ENCODE measurements at regions not wholly inside any gene's neighbourhood (a gene's known extent, or its start where the extent isn't known, plus 50 kb on each side); places are given as distances from the start of the nearest gene placed in this dataset.

GRCh38 chr3:7964899-7965298 lies 536.7 kb upstream of the LMCD1 start:
- intact Hi-C loops (cut with DNase I; ENCODE audit: low total_unique reads): no loop called here

GRCh38 chr3:7973006-7973405 lies 528.6 kb upstream of the LMCD1 start:
- intact Hi-C loops (cut with DNase I; ENCODE audit: low total_unique reads): no loop called here
- TF ChIP-seq POLR2A (IDR thresholded peaks at IDR 0.05) (no peak), POLR2AphosphoS5 (IDR thresholded peaks at IDR 0.05) (no peak)
- TF ChIP-seq, protein P1, sequence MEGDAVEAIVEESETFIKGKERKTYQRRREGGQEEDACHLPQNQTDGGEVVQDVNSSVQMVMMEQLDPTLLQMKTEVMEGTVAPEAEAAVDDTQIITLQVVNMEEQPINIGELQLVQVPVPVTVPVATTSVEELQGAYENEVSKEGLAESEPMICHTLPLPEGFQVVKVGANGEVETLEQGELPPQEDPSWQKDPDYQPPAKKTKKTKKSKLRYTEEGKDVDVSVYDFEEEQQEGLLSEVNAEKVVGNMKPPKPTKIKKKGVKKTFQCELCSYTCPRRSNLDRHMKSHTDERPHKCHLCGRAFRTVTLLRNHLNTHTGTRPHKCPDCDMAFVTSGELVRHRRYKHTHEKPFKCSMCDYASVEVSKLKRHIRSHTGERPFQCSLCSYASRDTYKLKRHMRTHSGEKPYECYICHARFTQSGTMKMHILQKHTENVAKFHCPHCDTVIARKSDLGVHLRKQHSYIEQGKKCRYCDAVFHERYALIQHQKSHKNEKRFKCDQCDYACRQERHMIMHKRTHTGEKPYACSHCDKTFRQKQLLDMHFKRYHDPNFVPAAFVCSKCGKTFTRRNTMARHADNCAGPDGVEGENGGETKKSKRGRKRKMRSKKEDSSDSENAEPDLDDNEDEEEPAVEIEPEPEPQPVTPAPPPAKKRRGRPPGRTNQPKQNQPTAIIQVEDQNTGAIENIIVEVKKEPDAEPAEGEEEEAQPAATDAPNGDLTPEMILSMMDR (IDR thresholded peaks at IDR 0.05): no peak
- no peaks in the 10 kb centered on the region for H3K36me3 ChIP-seq
- no peak for DNase-seq (ENCODE audit: low spot score in 2 of 2)
- H3K4me3 ChIP-seq: no peak overlapping the region
- H3K27me3 ChIP-seq: no peaks in the 10 kb centered on the region
- H3K9me3 ChIP-seq: no peaks in the 10 kb centered on the region
- H3K27ac ChIP-seq: no peak overlapping the region
- H3K4me1 ChIP-seq: no peaks in the 10 kb centered on the region

More at GRCh38 chr3:7964899-7965298, 536.7 kb upstream of the LMCD1 start:
- Histone ChIP-seq H3K36me3 (no peaks in the 10 kb centered on the region), H3K9me3 (no peaks in the 10 kb centered on the region), H3K4me3 (no peak overlapping the region), H3K4me1 (no peaks in the 10 kb centered on the region), H3K27me3 (no peaks in the 10 kb centered on the region), H3K27ac (no peak overlapping the region)
- DNase-seq (ENCODE audit: low spot score in 2 of 2): no peak
- TF ChIP-seq POLR2A (IDR thresholded peaks at IDR 0.05): no peak
- TF ChIP-seq POLR2AphosphoS5 (IDR thresholded peaks at IDR 0.05): no peak
- TF ChIP-seq, protein P1 (IDR thresholded peaks at IDR 0.05): no peak

GRCh38 chr3:7977245-7978086 lies 524.2 kb upstream of the LMCD1 start:
- TF ChIP-seq POLR2AphosphoS5 (IDR thresholded peaks at IDR 0.05) (no peak), POLR2A (IDR thresholded peaks at IDR 0.05) (no peak)
- TF ChIP-seq, protein P1 (IDR thresholded peaks at IDR 0.05): no peak
- Histone ChIP-seq H3K36me3 (no peaks in the 10 kb centered on the region), H3K4me3 (no peak overlapping the region), H3K27ac (no peak overlapping the region), H3K4me1 (no peaks in the 10 kb centered on the region), H3K27me3 (no peaks in the 10 kb centered on the region), H3K9me3 (no peaks in the 10 kb centered on the region)
- intact Hi-C loops (cut with DNase I; ENCODE audit: low total_unique reads): no loop called here
- no peak for DNase-seq (ENCODE audit: low spot score in 2 of 2)

- Histone ChIP-seq H3K27me3 (no peaks in the 10 kb centered on the region), H3K9me3 (no peaks in the 10 kb centered on the region), H3K27ac (no peak overlapping the region), H3K4me3 (no peak overlapping the region), H3K36me3 (no peaks in the 10 kb centered on the region), H3K4me1 (no peaks in the 10 kb centered on the region)
- DNase-seq (ENCODE audit: low spot score in 2 of 2): no peak
- TF ChIP-seq, protein P1 (IDR thresholded peaks at IDR 0.05): no peak
- TF ChIP-seq POLR2AphosphoS5 (IDR thresholded peaks at IDR 0.05) (no peak), POLR2A (IDR thresholded peaks at IDR 0.05) (no peak)
- intact Hi-C loops (cut with DNase I; ENCODE audit: low total_unique reads): no loop called here
Measured at GRCh38 chr3:7978087-7978422, 523.6 kb upstream of the LMCD1 start.

DNA sequence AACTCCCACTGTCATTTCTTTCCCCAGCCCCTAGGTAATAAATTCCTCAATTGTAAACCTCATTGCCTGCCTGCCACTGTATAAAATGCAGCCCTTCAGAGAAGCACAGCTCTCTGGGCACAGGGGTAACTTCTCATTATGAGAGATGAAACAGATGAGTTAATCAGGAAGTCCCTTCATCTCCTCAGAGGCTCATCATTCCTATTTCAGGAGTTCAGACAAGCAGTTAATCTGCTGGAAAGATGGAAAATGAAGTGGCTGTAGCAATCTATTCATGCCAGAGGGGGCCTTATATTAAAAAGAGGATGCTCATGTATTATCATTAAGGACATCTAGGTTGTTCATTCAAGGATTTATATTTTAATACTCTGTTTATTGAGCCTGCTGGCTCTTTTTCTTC lies 519.5 kb upstream of the LMCD1 start:
- no peak for DNase-seq (ENCODE audit: low spot score in 2 of 2)
- Histone ChIP-seq H3K27ac (no peak overlapping the region), H3K36me3 (no peaks in the 10 kb centered on the region), H3K4me1 (no peaks in the 10 kb centered on the region), H3K4me3 (no peak overlapping the region), H3K27me3 (no peaks in the 10 kb centered on the region), H3K9me3 (no peaks in the 10 kb centered on the region)
- intact Hi-C loops (cut with DNase I; ENCODE audit: low total_unique reads): no loop called here
- no peak for TF ChIP-seq POLR2AphosphoS5 (IDR thresholded peaks at IDR 0.05)
- no peak for TF ChIP-seq POLR2A (IDR thresholded peaks at IDR 0.05)
- TF ChIP-seq, protein P1 (IDR thresholded peaks at IDR 0.05): no peak
